Left lung (tissue), 4 donors: ENCODE measurements at regions not wholly inside any gene's neighbourhood (a gene's known extent, or its start where the extent isn't known, plus 50 kb on each side); places are given as distances from the start of the nearest gene placed in this dataset.
A peak's percentile ranks its signal among the peaks of the same experiment; 100 is the strongest.

ENCODE experiments used
- ATAC-seq: fragments of 200-7000 bp; cut with Tn5 transposase; one replicate; pipeline ENCODE4 v1.9.1; 2020; ENCODE audit warnings: moderate library complexity
- DNase-seq, 4 donors: peaks; one replicate each; pipeline ENCODE4 v3.0.0-alpha.2; 2013 to 2020
- H3K27ac ChIP-seq, 2 donors: fragments of 200-600 bp; sonication (generic) in 1 of 2; one replicate each; pipeline versions ENCODE4 v1.5.0 to v1.8.0; 2020 to 2021
- H3K27me3 ChIP-seq, 2 donors: fragments of 200-600 bp; sonication (generic) in 1 of 2; one replicate each; pipeline versions ENCODE4 v1.5.0 to v1.8.0; 2020 to 2021
- H3K36me3 ChIP-seq, 2 donors: fragments of 200-600 bp; sonication (generic) in 1 of 2; one replicate each; pipeline versions ENCODE4 v1.5.0 to v1.8.0; 2020 to 2021
- H3K4me1 ChIP-seq, 2 donors: fragments of 200-600 bp; one replicate each; pipeline ENCODE4 v1.8.0; 2021
- H3K4me3 ChIP-seq, 2 donors: fragments of 200-600 bp; sonication (generic) in 1 of 2; one replicate each; pipeline versions ENCODE4 v1.5.0 to v1.8.0; 2020 to 2021; ENCODE audit warnings: mild to moderate bottlenecking in 1 of 2
- H3K9me3 ChIP-seq, 2 donors: fragments of 200-600 bp; sonication (generic) in 1 of 2; one replicate each; pipeline versions ENCODE4 v1.5.0 to v1.8.0; 2020 to 2021
- CTCF ChIP-seq, 2 donors: fragments of 200-600 bp; sonication (generic) in 1 of 2; IDR thresholded peaks; one replicate each; pipeline versions ENCODE4 v1.5.0 to v1.8.0; 2021; ENCODE audit warnings: antibody characterized with exemption in 2 of 2
- intact Hi-C, 2 donors: fragments of 100-400 bp; cut with DNase I; formaldehyde crosslinking; loops; one replicate each; pipeline versions ENCODE4 v1.11.2 to v1.14.2; 2022
- donor health status: DM: no; HTN: yes; CAD: no.
- donor health status: DM: no; HTN: no; CAD: no.

GRCh38 chr1:20417581-20417980, 68.4 kb downstream of the CAMK2N1 start:
- intact Hi-C loops: no loop called here
- TF ChIP-seq CTCF (IDR thresholded peaks at IDR 0.05): no peak
- Histone ChIP-seq H3K27ac (no peak overlapping the region), H3K4me1 (no peaks in the 10 kb centered on the region), H3K27me3 (peaks cover 3 to 25% of the 10 kb centered on the region in 2 donors), H3K9me3 (peaks cover 0 to 4% of the 10 kb centered on the region in 2 donors), H3K4me3 (no peak overlapping the region), H3K36me3 (no peaks in the 10 kb centered on the region)
- no peak for ATAC-seq
- no peak for DNase-seq

DNA sequence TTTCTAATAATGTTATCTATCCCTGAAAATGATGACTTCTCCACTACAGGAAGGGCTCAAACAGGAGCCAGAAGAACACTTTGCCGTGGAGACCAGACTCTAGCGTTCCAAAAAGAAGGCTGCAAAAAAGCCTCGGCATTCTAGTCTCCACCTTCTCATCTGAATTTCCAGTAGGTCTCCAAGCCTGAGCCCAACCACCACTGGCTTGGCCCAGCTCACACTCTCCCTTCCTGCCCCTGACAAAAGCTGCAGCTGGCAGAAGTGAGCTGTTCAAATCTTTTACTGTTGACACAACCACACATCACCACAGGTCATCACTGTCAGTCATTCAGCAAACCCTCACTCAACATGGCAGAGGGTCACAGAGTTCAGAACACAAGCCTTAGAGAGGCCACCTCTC, 69.3 kb downstream of the CAMK2N1 start:
- Histone ChIP-seq H3K36me3 (no peaks in the 10 kb centered on the region), H3K4me3 (no peak overlapping the region), H3K27me3 (peaks cover 3 to 25% of the 10 kb centered on the region in 2 donors), H3K27ac (no peak overlapping the region), H3K9me3 (no peaks in the 10 kb centered on the region), H3K4me1 (no peaks in the 10 kb centered on the region)
- DNase-seq: no peak
- no peak for TF ChIP-seq CTCF (IDR thresholded peaks at IDR 0.05)
- intact Hi-C loops: no loop called here
- ATAC-seq: no peak

GRCh38 chr1:20413776-20414140, 72.3 kb downstream of the CAMK2N1 start:
- ATAC-seq (no peak), DNase-seq (no peak)
- Histone ChIP-seq H3K36me3 (no peaks in the 10 kb centered on the region), H3K27ac (no peak overlapping the region), H3K27me3 (peaks cover 0 to 14% of the 10 kb centered on the region in 2 donors), H3K9me3 (no peaks in the 10 kb centered on the region), H3K4me3 (no peak overlapping the region), H3K4me1 (no peaks in the 10 kb centered on the region)
- intact Hi-C loops: no loop called here
- TF ChIP-seq CTCF (IDR thresholded peaks at IDR 0.05): no peak

- Histone ChIP-seq H3K27me3 (peaks cover 0 to 9% of the 10 kb centered on the region in 2 donors), H3K4me1 (no peaks in the 10 kb centered on the region), H3K27ac (no peak overlapping the region), H3K4me3 (no peak overlapping the region), H3K36me3 (no peaks in the 10 kb centered on the region), H3K9me3 (no peaks in the 10 kb centered on the region)
- intact Hi-C loops: no loop called here
- no peak for DNase-seq
- no peak for TF ChIP-seq CTCF (IDR thresholded peaks at IDR 0.05)
- ATAC-seq: no peak
These were observed 72.8 kb downstream of the CAMK2N1 start for GRCh38 chr1:20413136-20413775.

GRCh38 chr1:20411196-20411980, 74.6 kb downstream of the CAMK2N1 start:
- Histone ChIP-seq H3K4me1 (no peaks in the 10 kb centered on the region), H3K27me3 (peaks cover 0 to 7% of the 10 kb centered on the region in 2 donors), H3K9me3 (no peaks in the 10 kb centered on the region), H3K4me3 (no peak overlapping the region), H3K27ac (no peak overlapping the region), H3K36me3 (no peaks in the 10 kb centered on the region)
- intact Hi-C loops: no loop called here
- ATAC-seq: peak; percentile 72
- no peak for TF ChIP-seq CTCF (IDR thresholded peaks at IDR 0.05)
- DNase-seq: peak in 1 of 4 donors; percentile 44
